HCT116 (cell line): ENCODE measurements at regions not wholly inside any gene's neighbourhood (a gene's known extent, or its start where the extent isn't known, plus 50 kb on each side); places are given as distances from the start of the nearest gene placed in this dataset.

Experiments used
- CTCF ChIP-seq, 3 experiments: fragments of 200-600 bp in 1 of 3; sonication (generic) in 1 of 3; IDR thresholded peaks in 2 of 3; conservative IDR thresholded peaks in 1 of 3; 2 replicates each; pipeline ENCODE4 v1.5.1; 2012 to 2017; ENCODE audit warnings: low read depth in 2 of 3, low read length in 2 of 3, antibody characterized with exemption in 1 of 3, borderline replicate concordance in 1 of 3, control low read depth in 1 of 3, mild to moderate bottlenecking in 1 of 3, mixed read lengths in 1 of 3, mixed run types in 1 of 3, moderate library complexity in 1 of 3; ENCODE audit not compliant: insufficient read depth in 1 of 3
- EZH2 ChIP-seq: fragments of 200-600 bp; sonication (generic); IDR thresholded peaks from 2 replicates; pipeline ENCODE4 v1.6.1; 2017; ENCODE audit warnings: antibody characterized with exemption, mixed run types
- POLR2A ChIP-seq: IDR thresholded peaks from 2 replicates; pipeline ENCODE4 v1.7.0; 2011; ENCODE audit warnings: borderline replicate concordance; ENCODE audit not compliant: insufficient read depth, insufficient read length; ENCODE audit errors: extremely low read depth

DNA sequence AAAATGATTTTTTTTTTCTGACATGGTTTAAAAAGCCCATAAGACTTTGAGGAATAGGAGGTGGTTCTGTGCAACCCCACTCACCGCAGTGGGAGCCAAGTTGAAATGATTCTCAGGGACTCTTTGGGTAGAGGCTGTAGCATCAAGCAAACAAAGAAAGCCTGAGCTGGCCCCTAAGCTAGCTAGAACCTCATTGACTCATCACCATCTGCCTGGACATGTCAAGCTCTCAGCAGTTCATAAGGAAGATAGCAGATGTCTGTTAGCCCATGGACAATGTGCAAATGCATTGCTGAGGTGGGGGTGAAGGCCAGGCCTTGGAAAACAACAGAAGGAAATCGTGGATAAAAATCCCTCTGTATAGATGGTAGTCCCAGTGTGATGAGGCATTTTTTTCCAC is 234.8 kb downstream of the NR2F2 start:
- no peak for TF ChIP-seq POLR2A
- no peak for TF ChIP-seq CTCF (IDR thresholded peaks at IDR 0.05 in 2 of 3, conservative IDR thresholded peaks at IDR 0.05 in 1 of 3; ENCODE audit: borderline replicate concordance in 1 of 3, insufficient read depth in 1 of 3, low read depth in 2 of 3, low read length in 2 of 3)
- TF ChIP-seq EZH2: no peak
